H54 (cell line): ENCODE measurements at regions not wholly inside any gene's neighbourhood (a gene's known extent, or its start where the extent isn't known, plus 50 kb on each side); places are given as distances from the start of the nearest gene placed in this dataset.

Experiments used
- DNase-seq: peaks from one replicate; pipeline ENCODE4 v3.0.0; 2011; ENCODE audit warnings: low spot score, mixed read lengths; ENCODE audit not compliant: insufficient read length
- FAIRE-seq: peaks from 3 replicates; lab custom pipeline; 2011; peaks lifted over from hg19 to GRCh38; lab: Jason Lieb, UNC
- POLR2A ChIP-seq: IDR thresholded peaks from 2 replicates; pipeline ENCODE4 v1.6.1; 2011; ENCODE audit warnings: low read depth, mild to moderate bottlenecking, low read length

GRCh38 chr2:240355962-240356361 is 79.5 kb upstream of the GPC1 start:
- DNase-seq (no peak), FAIRE-seq (no peak)
- TF ChIP-seq POLR2A, result no peak

- no peak for TF ChIP-seq POLR2A
- no peak for FAIRE-seq
Observed at GRCh38 chr2:240356700-240357640, 78.5 kb upstream of the GPC1 start.

DNA sequence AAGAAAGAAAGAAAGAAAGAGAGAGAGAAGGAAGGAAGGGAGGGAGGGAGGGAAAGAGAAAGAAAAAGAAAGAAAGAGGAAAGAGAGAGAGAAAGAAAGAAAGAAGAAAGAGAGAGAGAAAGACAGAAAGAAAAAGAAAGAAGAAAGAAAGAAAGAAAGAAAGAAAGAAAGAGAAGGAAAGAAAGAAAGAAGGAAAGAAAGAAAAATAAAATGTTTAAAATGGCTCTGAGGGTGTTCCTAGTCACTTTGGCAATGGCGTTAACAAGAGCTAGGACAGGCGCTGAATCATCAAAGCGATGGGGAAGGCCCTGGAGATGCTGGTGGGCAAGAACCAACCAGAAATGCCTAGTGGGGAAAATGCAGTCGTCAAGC is 77.8 kb upstream of the GPC1 start:
- FAIRE-seq, result no peak
- no peak for TF ChIP-seq POLR2A

More at GRCh38 chr2:240356700-240357640, 78.5 kb upstream of the GPC1 start:
- DNase-seq, result no peak

DNA sequence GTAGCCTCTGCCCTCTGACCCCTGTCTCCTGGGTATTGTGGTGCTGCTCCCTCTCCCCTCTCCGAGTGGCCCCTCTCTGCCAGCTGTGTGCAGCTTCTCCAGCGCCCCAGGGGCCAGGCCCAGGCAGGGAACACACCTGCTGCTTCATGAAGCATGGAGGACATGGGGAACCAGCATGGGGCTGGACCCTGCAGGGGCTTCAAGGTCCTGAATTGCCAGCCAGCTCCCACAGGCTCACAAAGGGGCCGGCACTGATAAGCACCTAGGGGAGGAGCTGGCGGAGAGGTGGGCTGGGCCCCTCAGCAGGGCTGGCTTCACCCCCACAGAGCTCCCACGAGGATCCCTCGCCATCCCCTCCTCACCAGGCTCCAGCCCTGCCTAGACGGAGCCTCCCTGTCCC is 77.4 kb upstream of the GPC1 start:
- FAIRE-seq, result no peak
- DNase-seq, result no peak
- TF ChIP-seq POLR2A, result no peak

More for the DNA sequence above, 77.8 kb upstream of the GPC1 start:
- DNase-seq, result no peak

- DNase-seq (no peak), FAIRE-seq (no peak)
- TF ChIP-seq POLR2A, result no peak
Observed at GRCh38 chr2:240358821-240359397, 76.6 kb upstream of the GPC1 start.

DNA sequence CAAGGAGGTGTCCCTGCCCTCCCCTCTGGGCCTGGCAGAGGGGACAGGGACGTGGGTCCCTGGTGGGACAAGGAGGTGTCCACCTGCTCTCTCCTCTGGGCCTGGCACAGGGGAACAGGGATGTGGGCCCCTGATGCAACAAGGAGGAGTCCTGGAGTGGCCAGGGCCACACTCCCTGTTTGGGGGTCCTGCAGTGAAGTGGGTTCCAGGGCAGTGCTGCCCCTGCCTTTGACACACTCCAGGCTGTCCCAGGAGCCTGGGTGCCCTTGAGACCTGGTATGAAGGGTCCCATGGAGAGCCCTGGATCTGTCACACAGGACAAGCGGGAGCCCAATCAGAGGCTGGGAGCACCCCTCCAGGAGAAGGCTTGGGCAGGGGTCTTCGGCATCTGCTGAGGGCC is 75.8 kb upstream of the GPC1 start:
- no peak for TF ChIP-seq POLR2A
- no peak for DNase-seq
- no peak for FAIRE-seq

DNA sequence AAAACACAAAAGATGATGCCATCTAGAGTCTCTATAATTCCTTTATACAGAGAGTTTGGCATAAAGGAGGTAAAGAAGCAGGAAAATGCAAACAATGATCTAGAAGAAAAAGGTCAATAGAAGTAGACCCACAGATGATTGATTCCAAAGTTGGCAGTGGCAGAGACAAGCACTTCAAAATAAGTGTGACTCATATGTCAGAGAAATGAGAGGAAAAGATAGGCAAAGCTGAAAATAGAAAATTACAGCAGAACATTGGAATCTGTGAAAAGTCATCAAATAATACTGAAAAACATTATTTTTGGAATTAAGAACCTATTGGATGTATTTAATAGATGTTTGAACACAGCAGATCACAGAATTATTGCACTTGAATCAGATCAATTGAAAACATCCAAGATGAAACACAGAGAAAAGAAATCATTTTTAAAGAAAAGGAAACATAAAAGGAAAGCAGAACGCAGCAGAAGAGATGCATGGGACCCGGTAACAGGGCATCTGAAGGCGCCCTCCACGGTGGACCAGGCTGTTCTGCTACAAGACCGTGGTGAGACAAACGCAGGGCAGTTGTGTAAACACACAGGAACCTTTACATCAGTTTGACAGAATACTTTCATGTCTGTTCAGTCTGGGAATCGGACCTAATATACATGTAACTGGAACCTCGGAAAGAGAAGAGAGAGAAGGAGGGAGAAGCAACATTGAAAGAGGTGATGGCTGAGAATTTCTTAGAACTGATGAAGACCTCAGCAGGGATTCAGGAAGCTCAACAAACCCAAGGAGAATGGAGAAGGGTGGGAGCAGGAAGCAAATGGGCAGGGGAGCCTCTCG is 74.6 kb upstream of the GPC1 start:
- FAIRE-seq, result no peak
- no peak for DNase-seq
- TF ChIP-seq POLR2A, result no peak

DNA sequence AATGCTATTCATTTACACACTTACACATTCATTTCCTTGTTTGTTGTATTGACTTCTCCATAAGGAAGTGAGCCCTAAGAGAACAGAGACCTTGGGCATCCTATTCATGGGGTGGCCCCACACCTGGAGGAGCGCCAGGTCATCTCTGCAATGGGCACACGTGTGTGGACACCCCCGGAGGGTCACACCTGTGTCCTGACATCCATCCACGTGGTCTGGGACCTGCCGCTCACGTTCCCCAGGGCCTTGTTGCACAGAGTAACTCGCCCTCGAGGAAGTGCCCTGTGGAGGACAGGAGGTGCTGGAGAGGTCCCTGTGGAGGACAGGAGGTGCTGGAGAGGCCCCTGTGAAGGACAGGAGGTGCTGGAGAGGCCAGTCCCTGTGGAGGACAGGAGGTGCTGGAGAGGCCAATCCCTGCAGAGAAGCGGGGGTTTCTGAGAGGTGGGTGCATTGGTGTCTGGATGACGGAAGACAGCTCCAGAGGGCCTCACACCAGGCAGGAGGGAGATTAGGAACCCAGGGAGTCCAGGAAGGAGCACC is 73.2 kb upstream of the GPC1 start:
- no peak for FAIRE-seq
- no peak for TF ChIP-seq POLR2A
- no peak for DNase-seq

GRCh38 chr2:240362826-240363745 is 72.4 kb upstream of the GPC1 start:
- FAIRE-seq, result no peak
- no peak for TF ChIP-seq POLR2A
- no peak for DNase-seq

DNA sequence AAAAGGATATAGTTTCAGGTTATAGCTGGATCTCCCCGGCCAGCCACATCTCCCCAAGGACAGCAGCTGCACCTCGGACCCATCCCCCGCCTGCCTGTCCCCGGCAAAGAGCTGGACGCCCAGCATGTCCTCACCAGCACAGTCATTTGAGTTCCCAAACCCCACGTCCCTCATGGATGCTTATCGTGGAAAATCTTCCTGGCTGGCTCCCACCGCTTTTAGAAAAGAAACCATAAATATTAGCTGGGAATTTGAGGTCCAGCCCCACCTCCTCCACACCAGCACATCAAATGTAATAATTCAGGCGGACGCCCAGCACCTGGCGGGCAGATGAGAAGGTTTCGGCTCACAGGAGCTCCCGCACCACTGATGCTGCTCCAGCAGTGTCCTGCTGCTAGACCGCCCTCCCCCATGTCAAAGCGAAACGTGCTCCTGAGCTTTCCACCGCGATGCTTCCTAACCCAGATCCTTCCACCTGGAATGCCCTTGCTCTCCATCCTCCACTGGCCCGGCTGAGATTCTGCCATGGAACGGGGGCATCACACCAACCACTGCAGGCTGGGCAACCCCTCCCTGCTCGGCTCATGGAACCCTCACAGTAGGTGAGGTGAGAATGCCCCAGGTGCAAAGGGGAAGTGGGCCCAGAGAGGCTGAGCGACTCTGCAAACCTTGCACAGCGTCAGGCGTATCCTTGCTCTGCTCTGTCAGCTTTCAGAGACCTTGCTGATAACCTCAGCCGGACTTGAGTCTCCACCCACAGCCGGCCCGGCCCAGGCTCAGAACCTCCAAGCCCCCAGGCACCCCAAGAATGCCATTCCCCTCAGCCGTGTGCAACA is 71.5 kb upstream of the GPC1 start:
- TF ChIP-seq POLR2A, result no peak
- FAIRE-seq, result no peak
- no peak for DNase-seq

DNA sequence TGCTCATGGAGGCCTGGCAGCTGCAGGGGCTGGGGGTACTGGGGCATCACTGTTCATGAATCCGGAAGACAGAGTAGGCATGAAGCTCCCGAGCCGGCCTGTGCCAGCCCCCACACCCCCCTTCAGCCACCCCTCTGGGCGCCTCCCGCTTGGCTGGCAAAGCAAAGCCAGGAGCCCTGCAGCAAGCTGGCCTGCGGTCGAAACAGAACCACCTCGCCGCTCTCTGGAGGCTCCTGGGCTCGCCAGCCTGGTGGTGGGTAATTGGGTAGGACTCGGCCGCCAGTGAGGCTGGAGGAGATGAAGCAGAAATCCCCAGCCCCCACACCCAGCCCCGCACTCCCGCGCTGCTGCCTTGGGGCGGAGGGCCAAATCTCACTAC is 70.9 kb upstream of the GPC1 start:
- TF ChIP-seq POLR2A, result no peak
- DNase-seq, result no peak
- FAIRE-seq, result no peak

- DNase-seq (no peak), FAIRE-seq (no peak)
- TF ChIP-seq POLR2A, result no peak
Observed at GRCh38 chr2:240364961-240365775, 70.3 kb upstream of the GPC1 start.
